Hepatocyte (in vitro differentiated cells): ENCODE measurements at regions not wholly inside any gene's neighbourhood (a gene's known extent, or its start where the extent isn't known, plus 50 kb on each side); places are given as distances from the start of the nearest gene placed in this dataset.

Experiments used
- EZH2phosphoT487 ChIP-seq: fragments of 200-600 bp; sonication (generic); IDR thresholded peaks from one replicate; pipeline ENCODE4 v1.6.1; 2018; ENCODE audit warnings: antibody characterized with exemption, mild to moderate bottlenecking, low read depth, moderate library complexity; ENCODE audit not compliant: unreplicated experiment, severe bottlenecking
- TF ChIP-seq, protein P1 (sequence below): fragments of 200-600 bp; sonication (generic); IDR thresholded peaks from 2 replicates; pipeline ENCODE4 v1.5.1; 2016; ENCODE audit warnings: antibody characterized with exemption, mild to moderate bottlenecking; ENCODE audit not compliant: poor library complexity

DNA sequence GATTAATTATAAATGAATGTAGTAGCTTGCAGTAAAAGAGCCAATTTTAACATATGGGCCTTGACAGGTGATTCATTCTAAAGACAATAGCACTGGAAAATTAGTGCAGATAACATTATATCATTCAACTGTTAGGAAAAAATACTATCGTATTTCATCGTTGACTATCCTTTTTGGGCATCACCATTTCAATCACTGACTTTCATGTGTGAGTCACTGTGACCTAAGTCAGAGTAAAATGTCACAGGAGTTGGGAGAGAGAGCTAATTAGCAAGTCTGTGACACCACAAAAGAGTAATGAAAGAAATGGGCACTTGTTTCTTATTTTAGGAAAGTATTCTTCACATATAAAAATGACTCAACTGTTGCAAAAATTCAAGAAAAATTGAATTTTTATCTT, 253.8 kb upstream of the CNTN5 start:
- TF ChIP-seq EZH2phosphoT487: no peak
- TF ChIP-seq, protein P1, sequence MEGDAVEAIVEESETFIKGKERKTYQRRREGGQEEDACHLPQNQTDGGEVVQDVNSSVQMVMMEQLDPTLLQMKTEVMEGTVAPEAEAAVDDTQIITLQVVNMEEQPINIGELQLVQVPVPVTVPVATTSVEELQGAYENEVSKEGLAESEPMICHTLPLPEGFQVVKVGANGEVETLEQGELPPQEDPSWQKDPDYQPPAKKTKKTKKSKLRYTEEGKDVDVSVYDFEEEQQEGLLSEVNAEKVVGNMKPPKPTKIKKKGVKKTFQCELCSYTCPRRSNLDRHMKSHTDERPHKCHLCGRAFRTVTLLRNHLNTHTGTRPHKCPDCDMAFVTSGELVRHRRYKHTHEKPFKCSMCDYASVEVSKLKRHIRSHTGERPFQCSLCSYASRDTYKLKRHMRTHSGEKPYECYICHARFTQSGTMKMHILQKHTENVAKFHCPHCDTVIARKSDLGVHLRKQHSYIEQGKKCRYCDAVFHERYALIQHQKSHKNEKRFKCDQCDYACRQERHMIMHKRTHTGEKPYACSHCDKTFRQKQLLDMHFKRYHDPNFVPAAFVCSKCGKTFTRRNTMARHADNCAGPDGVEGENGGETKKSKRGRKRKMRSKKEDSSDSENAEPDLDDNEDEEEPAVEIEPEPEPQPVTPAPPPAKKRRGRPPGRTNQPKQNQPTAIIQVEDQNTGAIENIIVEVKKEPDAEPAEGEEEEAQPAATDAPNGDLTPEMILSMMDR: no peak
